H1 (cell line): ENCODE measurements at regions not wholly inside any gene's neighbourhood (a gene's known extent, or its start where the extent isn't known, plus 50 kb on each side); places are given as distances from the start of the nearest gene placed in this dataset.

Experiments used
- CTCF ChIA-PET: fragments of 300-600 bp; sonication (Branson Sonifier 250); formaldehyde crosslinking; loops from one replicate; lab custom pipeline; 2021; ENCODE audit not compliant: partially characterized antibody; lab: Charles Lee
- POLR2A ChIA-PET: fragments of 300-600 bp; sonication (Branson Sonifier 250); formaldehyde crosslinking; loops from one replicate; lab custom pipeline; 2021; ENCODE audit warnings: inconsistent platforms; ENCODE audit not compliant: partially characterized antibody; lab: Charles Lee
- DNase-seq, 2 experiments: peaks; one replicate each; pipeline versions ENCODE4 v3.0.0 to v3.0.0-alpha.2; 2010 to 2022; ENCODE audit warnings: low spot score in 2 of 2, low read depth in 1 of 2, mixed read lengths in 1 of 2
- FAIRE-seq: peaks from 2 replicates; lab custom pipeline; 2011; peaks lifted over from hg19 to GRCh38; lab: Jason Lieb, UNC
- H2AFZ ChIP-seq: 2 replicates; pipeline ENCODE4 v1.8.1; 2012; ENCODE audit warnings: low read length, inconsistent platforms
- H2AK5ac ChIP-seq: 2 replicates; pipeline ENCODE4 v1.6.1; 2013; ENCODE audit warnings: low read depth, low read length
- H2BK120ac ChIP-seq: replicated peaks from 2 replicates; pipeline ENCODE3; 2013; ENCODE audit warnings: low read depth, low read length, inconsistent platforms
- H2BK12ac ChIP-seq: 2 replicates; pipeline ENCODE4 v1.6.1; 2013; ENCODE audit warnings: low read depth, low read length
- H2BK15ac ChIP-seq: 2 replicates; pipeline ENCODE4 v1.6.1; 2013; ENCODE audit warnings: low read length
- H2BK20ac ChIP-seq: 2 replicates; pipeline ENCODE4 v1.6.1; 2013; ENCODE audit warnings: low read length
- H2BK5ac ChIP-seq: 2 replicates; pipeline ENCODE4 v1.6.1; 2013; ENCODE audit warnings: low read depth, low read length
- H3K14ac ChIP-seq: 2 replicates; pipeline ENCODE4 v1.6.1; 2013; ENCODE audit warnings: inconsistent platforms; ENCODE audit not compliant: insufficient read length
- H3K18ac ChIP-seq: 2 replicates; pipeline ENCODE4 v1.6.1; 2013; ENCODE audit warnings: low read length; ENCODE audit errors: extremely low read depth
- H3K23ac ChIP-seq: 2 replicates; pipeline ENCODE4 v1.6.1; 2013; ENCODE audit warnings: inconsistent platforms; ENCODE audit not compliant: insufficient read length
- H3K23me2 ChIP-seq: 2 replicates; pipeline ENCODE4 v1.6.1; 2013; ENCODE audit warnings: low read depth, low read length
- H3K27ac ChIP-seq: 2 replicates; pipeline ENCODE4 v1.6.1; 2011; ENCODE audit warnings: low read depth, low read length, inconsistent platforms
- H3K27me3 ChIP-seq, 4 experiments: replicated peaks in 1 of 4; 1 replicate in 1 of 4; 2 replicates in 3 of 4; pipeline versions ENCODE4 v1.6.1 to v1.8.1; 2011 to 2013; ENCODE audit warnings: low read length in 3 of 4, mild to moderate bottlenecking in 3 of 4, inconsistent platforms in 2 of 4, mixed read lengths in 2 of 4, moderate library complexity in 1 of 4; ENCODE audit not compliant: control insufficient read depth in 3 of 4, insufficient read depth in 3 of 4; ENCODE audit errors: extremely low read depth in 1 of 4
- H3K36me3 ChIP-seq, 4 experiments: 2 replicates each; pipeline versions ENCODE4 v1.6.1 to v1.8.1; 2011 to 2013; ENCODE audit warnings: mild to moderate bottlenecking in 4 of 4, low read length in 3 of 4, moderate library complexity in 2 of 4, control low read depth in 1 of 4, inconsistent platforms in 1 of 4; ENCODE audit not compliant: insufficient read depth in 4 of 4, control insufficient read depth in 2 of 4
- H3K4ac ChIP-seq: replicated peaks from 2 replicates; pipeline ENCODE3; 2013; ENCODE audit warnings: low read length, low read depth, mixed read lengths, inconsistent platforms; ENCODE audit not compliant: insufficient read length
- H3K4me1 ChIP-seq, 4 experiments: replicated peaks in 1 of 4; 1 replicate in 1 of 4; 2 replicates in 3 of 4; pipeline versions ENCODE4 v1.6.1 to v1.8.1; 2011 to 2013; ENCODE audit warnings: low read length in 3 of 4, inconsistent platforms in 2 of 4, mixed read lengths in 1 of 4; ENCODE audit not compliant: insufficient read depth in 4 of 4, control insufficient read depth in 3 of 4
- H3K4me2 ChIP-seq, 2 experiments: 2 replicates each; pipeline versions ENCODE4 v1.6.1 to v1.8.1; 2011 to 2013; ENCODE audit warnings: low read depth in 2 of 2, low read length in 2 of 2, control low read depth in 1 of 2, inconsistent platforms in 1 of 2, mild to moderate bottlenecking in 1 of 2; ENCODE audit not compliant: insufficient read depth in 1 of 2
- H3K4me3 ChIP-seq, 4 experiments: fragments of 200-600, 300-600 bp in 1 of 4; sonication (generic), shearing (Covaris generic), sonication (Bioruptor Twin) in 1 of 4; 2 replicates each; pipeline versions ENCODE4 v1.5.1 to v1.8.1; 2011 to 2016; ENCODE audit warnings: low read length in 4 of 4, low read depth in 3 of 4, control low read depth in 2 of 4, inconsistent platforms in 2 of 4, mild to moderate bottlenecking in 2 of 4, mixed read lengths in 1 of 4, moderate library complexity in 1 of 4; ENCODE audit not compliant: insufficient read depth in 2 of 4; ENCODE audit errors: extremely low read depth in 1 of 4
- H3K56ac ChIP-seq: replicated peaks from 2 replicates; pipeline ENCODE3; 2013; ENCODE audit warnings: low read depth, mild to moderate bottlenecking, mixed read lengths, low read length, inconsistent platforms; ENCODE audit not compliant: insufficient read length
- H3K79me1 ChIP-seq: 2 replicates; pipeline ENCODE4 v1.6.1; 2013; ENCODE audit warnings: low read depth, low read length, control low read depth
- H3K79me2 ChIP-seq, 2 experiments: 2 replicates each; pipeline versions ENCODE4 v1.6.1 to v1.8.1; 2012 to 2013; ENCODE audit warnings: low read length in 2 of 2, mild to moderate bottlenecking in 2 of 2, inconsistent platforms in 1 of 2; ENCODE audit not compliant: insufficient read depth in 2 of 2, control insufficient read depth in 1 of 2
- H3K9ac ChIP-seq, 4 experiments: replicated peaks in 1 of 4; 1 replicate in 1 of 4; 2 replicates in 3 of 4; pipeline versions ENCODE4 v1.6.1 to v1.8.1; 2011 to 2013; ENCODE audit warnings: low read depth in 3 of 4, low read length in 3 of 4, control low read depth in 2 of 4, mild to moderate bottlenecking in 2 of 4, moderate library complexity in 2 of 4, inconsistent platforms in 1 of 4; ENCODE audit errors: extremely low read depth in 1 of 4
- H3K9me3 ChIP-seq, 2 experiments: 2 replicates each; pipeline versions ENCODE4 v1.6.1 to v1.8.1; 2012 to 2013; ENCODE audit warnings: mild to moderate bottlenecking in 2 of 2, moderate library complexity in 2 of 2, control low read depth in 1 of 2, inconsistent platforms in 1 of 2, low read depth in 1 of 2, low read length in 1 of 2, mixed read lengths in 1 of 2; ENCODE audit not compliant: insufficient read depth in 2 of 2
- H4K20me1 ChIP-seq, 2 experiments: replicated peaks in 1 of 2; 2 replicates each; pipeline versions ENCODE3 to v1.8.1; 2011 to 2013; ENCODE audit warnings: inconsistent platforms in 2 of 2, low read length in 2 of 2, mild to moderate bottlenecking in 1 of 2; ENCODE audit not compliant: insufficient read depth in 2 of 2, control insufficient read depth in 1 of 2
- H4K5ac ChIP-seq: 2 replicates; pipeline ENCODE4 v1.6.1; 2013; ENCODE audit warnings: low read length, low read depth, mixed read lengths, inconsistent platforms; ENCODE audit not compliant: insufficient read length
- H4K8ac ChIP-seq: 2 replicates; pipeline ENCODE4 v1.8.0; 2013; ENCODE audit warnings: mild to moderate bottlenecking, moderate library complexity, low read length, inconsistent platforms; ENCODE audit not compliant: insufficient read depth; ENCODE audit errors: extremely low read depth
- H4K91ac ChIP-seq: replicated peaks from 2 replicates; pipeline ENCODE3; 2013; ENCODE audit warnings: low read length, mixed read lengths, inconsistent platforms; ENCODE audit not compliant: insufficient read length
- EGR1 ChIP-seq: IDR thresholded peaks from 2 replicates; pipeline ENCODE4 v1.6.1; 2011; ENCODE audit warnings: low read depth, low read length, borderline replicate concordance
- GTF2F1 ChIP-seq: IDR thresholded peaks from 2 replicates; pipeline ENCODE4 v1.6.1; 2012; ENCODE audit warnings: low read depth, low read length, improper control_type of control experiment, borderline replicate concordance
- HDAC2 ChIP-seq, 2 experiments: fragments of 300-600 bp in 1 of 2; sonication (generic) in 1 of 2; IDR thresholded peaks; 2 replicates each; pipeline ENCODE4 v1.6.1; 2011 to 2012; ENCODE audit warnings: low read depth in 2 of 2, low read length in 2 of 2, mild to moderate bottlenecking in 2 of 2, moderate library complexity in 2 of 2, borderline replicate concordance in 1 of 2, inconsistent platforms in 1 of 2
- NRF1 ChIP-seq: IDR thresholded peaks from 2 replicates; pipeline ENCODE4 v1.6.1; 2011; ENCODE audit warnings: mild to moderate bottlenecking, low read depth, low read length, improper control_type of control experiment
- POU5F1 ChIP-seq: IDR thresholded peaks from 2 replicates; pipeline ENCODE4 v1.6.1; 2011; ENCODE audit warnings: low read depth, mild to moderate bottlenecking, low read length, moderate library complexity
- WGBS, 2 experiments: shearing (Covaris generic) in 1 of 2; methylation state at CpG; one replicate each; pipeline versions ENCODE4 v1.1.6 to v1.1.7; 2013 to 2015; ENCODE audit warnings: low lambda C conversion rate in 2 of 2, mixed read lengths in 2 of 2, inconsistent platforms in 1 of 2, low coverage in 1 of 2, missing lambda C conversion rate in 1 of 2; ENCODE audit not compliant: insufficient replicate concordance in 2 of 2, insufficient coverage in 1 of 2, insufficient read length in 1 of 2; ENCODE audit errors: extremely low coverage in 1 of 2, missing lambda C conversion rate in 1 of 2; 5-methylcytosine and 5-hydroxymethylcytosine counted together
- TF ChIP-seq, protein P1 (sequence below): IDR thresholded peaks from 2 replicates; pipeline ENCODE4 v1.6.1; 2011; ENCODE audit warnings: low read length, improper control_type of control experiment

DNA sequence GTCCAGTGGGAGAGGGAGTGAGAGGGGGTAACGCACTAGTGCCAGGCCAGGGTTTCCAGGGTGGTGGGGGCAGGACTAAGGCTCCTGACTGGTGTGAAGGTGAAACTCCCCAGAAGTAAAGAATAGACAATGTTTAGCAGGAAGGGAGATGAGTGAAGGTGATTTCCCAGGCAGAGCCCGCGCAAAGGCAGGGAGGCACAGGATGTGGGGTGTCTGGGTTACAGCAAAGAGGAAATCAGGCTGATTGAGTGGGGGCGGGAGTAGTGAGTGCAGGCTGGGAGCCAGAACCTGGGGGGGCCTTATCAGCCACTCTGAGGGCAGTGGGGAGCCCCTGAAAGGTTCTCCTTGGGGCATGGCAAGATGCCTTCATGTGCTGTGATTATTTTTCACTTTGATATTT is 167.5 kb downstream of the UTP18 start:
- no peak for FAIRE-seq
- no peak overlapping the region for H2BK15ac ChIP-seq
- H3K14ac ChIP-seq, result no peak overlapping the region
- no peak overlapping the region for H2BK20ac ChIP-seq
- H3K4ac ChIP-seq, result no peak overlapping the region
- no peaks in the 10 kb centered on the region for H3K79me1 ChIP-seq
- no peak overlapping the region for H3K27ac ChIP-seq
- no peak overlapping the region for H2BK120ac ChIP-seq
- no peaks in the 10 kb centered on the region for H4K20me1 ChIP-seq
- H4K8ac ChIP-seq, result no peak overlapping the region
- no peak overlapping the region for H4K91ac ChIP-seq
- no peaks in the 10 kb centered on the region for H3K27me3 ChIP-seq
- no peak overlapping the region for H3K23ac ChIP-seq
- no peaks in the 10 kb centered on the region for H3K79me2 ChIP-seq
- no peak overlapping the region for H2AK5ac ChIP-seq
- H2BK12ac ChIP-seq, result no peak overlapping the region
- H3K4me2 ChIP-seq, result no peak overlapping the region
- H2BK5ac ChIP-seq, result no peak overlapping the region
- no peak overlapping the region for H2AFZ ChIP-seq
- DNase-seq, result no peak
- ChIA-PET CTCF (interaction anchor here (0.8 to 0.9 kb wide), 2 partner anchors 34 to 58 kb away, joined by 3 read pairs; no protein-coding TSS in a partner anchor), POLR2A (no interaction called here)
- H3K36me3 ChIP-seq, result no peaks in the 10 kb centered on the region
- TF ChIP-seq HDAC2 (IDR thresholded peaks at IDR 0.05; ENCODE audit: borderline replicate concordance in 1 of 2, low read depth in 2 of 2, low read length in 2 of 2) (no peak), POU5F1 (no peak), NRF1 (no peak), EGR1 (no peak), GTF2F1 (no peak)
- TF ChIP-seq, protein P1, sequence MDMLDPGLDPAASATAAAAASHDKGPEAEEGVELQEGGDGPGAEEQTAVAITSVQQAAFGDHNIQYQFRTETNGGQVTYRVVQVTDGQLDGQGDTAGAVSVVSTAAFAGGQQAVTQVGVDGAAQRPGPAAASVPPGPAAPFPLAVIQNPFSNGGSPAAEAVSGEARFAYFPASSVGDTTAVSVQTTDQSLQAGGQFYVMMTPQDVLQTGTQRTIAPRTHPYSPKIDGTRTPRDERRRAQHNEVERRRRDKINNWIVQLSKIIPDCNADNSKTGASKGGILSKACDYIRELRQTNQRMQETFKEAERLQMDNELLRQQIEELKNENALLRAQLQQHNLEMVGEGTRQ, result no peak
- no peak overlapping the region for H3K4me3 ChIP-seq
- H3K9ac ChIP-seq, result no peak overlapping the region
- H3K4me1 ChIP-seq, result peaks cover 0 to 3% (median 0%) of the 10 kb centered on the region in 4 experiments; a peak in 1 of 7 replicates
- H3K9me3 ChIP-seq, result peaks cover 6 to 10% of the 10 kb centered on the region in 2 experiments; a peak in 1 of 4 replicates
- no peak overlapping the region for H3K56ac ChIP-seq
- no peak overlapping the region for H4K5ac ChIP-seq
- WGBS, 2 experiments, result 87% methylated on average over 4 of the region's 4 CpGs; no CpG with 5 or more reads in 1 of the 2 experiments
- no peaks in the 10 kb centered on the region for H3K23me2 ChIP-seq
- no peak overlapping the region for H3K18ac ChIP-seq
